AG04450 (cell line): ENCODE measurements at regions not wholly inside any gene's neighbourhood (a gene's known extent, or its start where the extent isn't known, plus 50 kb on each side); places are given as distances from the start of the nearest gene placed in this dataset.

Experiments used
- CTCF ChIA-PET: fragments of 300-600, 350-600 bp; formaldehyde crosslinking; extraction: SDS; loops from one replicate; lab custom pipeline; 2022; ENCODE audit warnings: antibody characterized with exemption, inconsistent platforms; lab: Charles Lee
- POLR2A ChIA-PET: fragments of 350-600 bp; formaldehyde crosslinking; extraction: SDS; loops from one replicate; lab custom pipeline; 2021; ENCODE audit warnings: antibody characterized with exemption, inconsistent platforms; lab: Yijun Ruan, JAX
- DNase-seq: peaks from one replicate; pipeline ENCODE4 v3.0.0-alpha.2; 2011; ENCODE audit warnings: low read depth, low spot score
- H3K27ac ChIP-seq: one replicate; pipeline ENCODE4 v1.5.1; 2012; ENCODE audit warnings: low read depth, low read length, control low read depth
- H3K27me3 ChIP-seq: one replicate; pipeline ENCODE4 v1.6.0; 2012; ENCODE audit warnings: low read length; ENCODE audit not compliant: control insufficient read depth, insufficient read depth
- H3K4me3 ChIP-seq: 2 replicates; pipeline ENCODE4 v1.5.1; 2011; ENCODE audit warnings: mild to moderate bottlenecking, low read depth, low read length, control low read depth
- H3K9me3 ChIP-seq: 2 replicates; pipeline ENCODE4 v1.5.1; 2012; ENCODE audit warnings: low read length; ENCODE audit not compliant: control insufficient read depth, insufficient read depth
- TF ChIP-seq, protein P1 (sequence below): IDR thresholded peaks from 2 replicates; pipeline ENCODE4 v1.5.1; 2011; ENCODE audit warnings: low read depth, low read length, control low read depth, inconsistent platforms

DNA sequence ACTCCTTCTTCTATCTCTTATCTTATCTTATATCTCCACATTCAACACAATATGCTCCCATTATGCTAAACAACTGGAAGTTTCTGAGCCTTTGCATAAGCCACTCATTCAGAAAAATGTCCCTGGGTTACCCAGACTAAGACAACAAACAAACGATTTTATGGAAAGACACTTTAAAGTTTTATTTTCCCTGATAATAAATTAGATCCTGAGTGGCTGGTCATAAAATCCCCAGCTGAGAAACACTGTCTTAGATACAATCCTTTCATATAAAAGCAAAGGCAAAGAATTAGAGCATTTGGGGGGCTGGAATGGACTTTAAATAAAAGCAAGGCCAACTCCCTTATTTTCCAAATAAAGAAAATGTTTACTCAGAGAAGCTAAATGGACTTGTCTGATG lies 322.3 kb downstream of the GBE1 start:
- no peak for DNase-seq
- CTCF ChIA-PET, result no interaction called here
- TF ChIP-seq, protein P1, sequence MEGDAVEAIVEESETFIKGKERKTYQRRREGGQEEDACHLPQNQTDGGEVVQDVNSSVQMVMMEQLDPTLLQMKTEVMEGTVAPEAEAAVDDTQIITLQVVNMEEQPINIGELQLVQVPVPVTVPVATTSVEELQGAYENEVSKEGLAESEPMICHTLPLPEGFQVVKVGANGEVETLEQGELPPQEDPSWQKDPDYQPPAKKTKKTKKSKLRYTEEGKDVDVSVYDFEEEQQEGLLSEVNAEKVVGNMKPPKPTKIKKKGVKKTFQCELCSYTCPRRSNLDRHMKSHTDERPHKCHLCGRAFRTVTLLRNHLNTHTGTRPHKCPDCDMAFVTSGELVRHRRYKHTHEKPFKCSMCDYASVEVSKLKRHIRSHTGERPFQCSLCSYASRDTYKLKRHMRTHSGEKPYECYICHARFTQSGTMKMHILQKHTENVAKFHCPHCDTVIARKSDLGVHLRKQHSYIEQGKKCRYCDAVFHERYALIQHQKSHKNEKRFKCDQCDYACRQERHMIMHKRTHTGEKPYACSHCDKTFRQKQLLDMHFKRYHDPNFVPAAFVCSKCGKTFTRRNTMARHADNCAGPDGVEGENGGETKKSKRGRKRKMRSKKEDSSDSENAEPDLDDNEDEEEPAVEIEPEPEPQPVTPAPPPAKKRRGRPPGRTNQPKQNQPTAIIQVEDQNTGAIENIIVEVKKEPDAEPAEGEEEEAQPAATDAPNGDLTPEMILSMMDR, result no peak
- no peaks in the 10 kb centered on the region for H3K9me3 ChIP-seq
- no peaks in the 10 kb centered on the region for H3K27me3 ChIP-seq
- H3K4me3 ChIP-seq, result no peak overlapping the region
- POLR2A ChIA-PET, result no interaction called here
- H3K27ac ChIP-seq, result no peak overlapping the region

DNA sequence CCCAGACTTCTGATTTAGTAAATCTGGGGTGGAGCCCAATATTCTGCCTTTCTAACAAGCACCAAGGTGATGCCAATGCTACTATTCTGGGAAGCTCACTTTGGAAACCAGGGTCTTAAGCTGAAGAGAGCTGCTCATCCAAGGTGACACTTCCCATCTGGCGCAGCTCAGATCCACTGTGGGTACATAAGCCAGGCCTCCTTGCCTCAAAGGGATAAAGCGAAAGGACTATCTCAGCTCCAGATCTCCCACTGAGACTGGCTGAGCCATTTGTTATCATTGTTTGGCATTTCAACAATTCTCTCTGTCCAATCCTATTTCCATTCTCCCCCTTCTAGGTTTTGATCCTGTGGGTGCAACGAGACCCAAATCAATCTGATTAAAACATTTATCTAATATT lies 323.8 kb downstream of the GBE1 start:
- CTCF ChIA-PET, result no interaction called here
- POLR2A ChIA-PET, result no interaction called here
- no peak overlapping the region for H3K27ac ChIP-seq
- TF ChIP-seq, protein P1, result no peak
- no peaks in the 10 kb centered on the region for H3K27me3 ChIP-seq
- no peak for DNase-seq
- H3K4me3 ChIP-seq, result no peak overlapping the region
- H3K9me3 ChIP-seq, result no peaks in the 10 kb centered on the region

DNA sequence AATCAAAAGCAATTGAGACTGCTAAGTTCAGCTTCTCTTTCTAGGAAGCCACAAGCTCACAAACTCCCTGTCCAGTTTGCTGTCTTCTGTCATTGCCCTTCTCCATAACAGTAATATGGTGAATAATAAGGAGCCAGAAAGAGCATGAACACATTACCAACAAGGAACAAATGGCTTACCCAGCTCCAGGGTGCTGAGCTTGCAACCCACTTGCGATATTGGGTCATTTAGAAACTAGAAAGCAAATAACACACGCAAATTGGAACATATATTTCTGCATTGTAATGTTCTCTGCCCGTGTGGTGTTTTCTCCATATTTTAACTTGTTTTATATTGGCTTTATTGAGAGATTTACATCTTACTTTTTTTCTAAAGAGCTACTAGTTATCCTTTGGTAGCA lies 325.3 kb downstream of the GBE1 start:
- CTCF ChIA-PET, result no interaction called here
- no peaks in the 10 kb centered on the region for H3K27me3 ChIP-seq
- POLR2A ChIA-PET, result no interaction called here
- H3K9me3 ChIP-seq, result no peaks in the 10 kb centered on the region
- no peak overlapping the region for H3K4me3 ChIP-seq
- TF ChIP-seq, protein P1, result no peak
- no peak for DNase-seq
- H3K27ac ChIP-seq, result no peak overlapping the region

DNA sequence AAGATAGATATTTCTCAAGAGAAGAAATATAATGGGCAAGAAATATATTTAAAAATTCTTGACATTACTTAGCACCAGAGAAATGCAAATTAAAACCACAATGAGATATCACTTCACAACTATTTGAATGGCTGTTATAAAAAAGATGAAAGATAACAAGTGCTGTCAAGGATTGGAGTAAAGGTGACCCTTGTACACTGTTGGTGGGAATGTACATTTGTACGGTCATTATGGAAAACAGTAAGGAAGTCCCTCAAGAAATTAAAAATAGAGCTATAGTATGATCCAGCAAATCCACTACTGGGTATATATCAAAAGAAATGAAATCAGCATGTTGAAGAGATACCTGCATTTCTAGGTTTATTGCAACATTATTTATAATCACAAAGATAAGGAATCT lies 326.4 kb downstream of the GBE1 start:
- CTCF ChIA-PET, result no interaction called here

DNA sequence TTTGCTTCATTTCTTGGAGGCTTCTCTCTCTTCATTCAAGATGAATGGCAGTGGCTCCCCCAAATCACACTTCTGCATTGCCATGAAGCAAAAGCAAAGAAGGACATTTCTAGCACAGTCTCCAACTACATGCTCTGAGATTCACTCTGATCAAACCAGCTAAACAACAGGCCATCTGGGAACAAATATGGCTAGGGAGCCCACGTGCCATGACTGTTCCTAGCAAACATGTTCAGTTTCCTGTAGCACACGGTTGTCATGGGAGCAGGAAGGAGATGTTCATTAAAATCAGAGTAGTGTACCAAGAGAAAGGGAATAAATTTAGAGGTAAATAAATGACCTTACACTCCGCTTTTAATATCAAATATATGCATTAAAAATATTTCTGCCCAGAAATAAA lies 327.3 kb downstream of the GBE1 start:
- Histone ChIP-seq H3K9me3 (no peaks in the 10 kb centered on the region), H3K27me3 (no peaks in the 10 kb centered on the region), H3K27ac (no peak overlapping the region), H3K4me3 (no peak overlapping the region)
- CTCF ChIA-PET, result no interaction called here
- TF ChIP-seq, protein P1, result no peak
- POLR2A ChIA-PET, result no interaction called here
- DNase-seq, result no peak

More for the DNA sequence above, 326.4 kb downstream of the GBE1 start:
- no peak for DNase-seq
- Histone ChIP-seq H3K27ac (no peak overlapping the region), H3K9me3 (no peaks in the 10 kb centered on the region), H3K27me3 (no peaks in the 10 kb centered on the region), H3K4me3 (no peak overlapping the region)
- TF ChIP-seq, protein P1, result no peak
- POLR2A ChIA-PET, result no interaction called here
